ENCODE measurements at regions not wholly inside any gene's neighbourhood (a gene's known extent, or its start where the extent isn't known, plus 50 kb on each side); places are given as distances from the start of the nearest gene placed in this dataset.
A peak's percentile ranks its signal among the peaks of the same experiment; 100 is the strongest.

DNA sequence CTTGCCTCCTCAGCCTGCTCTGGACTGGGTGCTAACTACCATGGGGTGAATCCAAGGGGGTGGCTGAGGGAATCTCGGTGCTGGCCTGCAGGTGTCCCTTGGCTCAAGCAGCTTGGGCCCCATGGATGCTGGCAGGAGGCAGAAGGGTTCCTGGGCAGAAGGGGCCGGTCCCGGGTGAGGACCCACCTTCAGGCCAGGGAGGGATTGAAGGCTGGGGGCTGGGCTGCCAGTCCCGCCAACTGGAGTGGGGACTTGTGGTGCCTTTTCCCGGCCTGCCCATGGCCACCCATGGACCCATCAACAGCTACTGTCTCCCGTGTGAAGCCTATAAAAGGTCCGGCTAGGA, 550.1 kb downstream of the SLC6A15 start:
- no TSS peak for BruUV-seq (replicated peaks)
- TF ChIP-seq, protein P1, sequence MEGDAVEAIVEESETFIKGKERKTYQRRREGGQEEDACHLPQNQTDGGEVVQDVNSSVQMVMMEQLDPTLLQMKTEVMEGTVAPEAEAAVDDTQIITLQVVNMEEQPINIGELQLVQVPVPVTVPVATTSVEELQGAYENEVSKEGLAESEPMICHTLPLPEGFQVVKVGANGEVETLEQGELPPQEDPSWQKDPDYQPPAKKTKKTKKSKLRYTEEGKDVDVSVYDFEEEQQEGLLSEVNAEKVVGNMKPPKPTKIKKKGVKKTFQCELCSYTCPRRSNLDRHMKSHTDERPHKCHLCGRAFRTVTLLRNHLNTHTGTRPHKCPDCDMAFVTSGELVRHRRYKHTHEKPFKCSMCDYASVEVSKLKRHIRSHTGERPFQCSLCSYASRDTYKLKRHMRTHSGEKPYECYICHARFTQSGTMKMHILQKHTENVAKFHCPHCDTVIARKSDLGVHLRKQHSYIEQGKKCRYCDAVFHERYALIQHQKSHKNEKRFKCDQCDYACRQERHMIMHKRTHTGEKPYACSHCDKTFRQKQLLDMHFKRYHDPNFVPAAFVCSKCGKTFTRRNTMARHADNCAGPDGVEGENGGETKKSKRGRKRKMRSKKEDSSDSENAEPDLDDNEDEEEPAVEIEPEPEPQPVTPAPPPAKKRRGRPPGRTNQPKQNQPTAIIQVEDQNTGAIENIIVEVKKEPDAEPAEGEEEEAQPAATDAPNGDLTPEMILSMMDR (IDR thresholded peaks at IDR 0.05; ENCODE audit: unreplicated experiment): no peak
- POLR2A ChIA-PET: no interaction called here
- Mint-ChIP-seq H3K9me3 (ENCODE audit: unreplicated experiment) (no peaks in the 10 kb centered on the region), H3K27ac (ENCODE audit: low read depth, unreplicated experiment) (peak overlapping the region; percentile 27), H3K27me3 (ENCODE audit: insufficient read depth, unreplicated experiment) (no peaks in the 10 kb centered on the region), H3K36me3 (ENCODE audit: insufficient read depth, unreplicated experiment) (no peaks in the 10 kb centered on the region), H3K4me1 (ENCODE audit: insufficient read depth, unreplicated experiment) (no peaks in the 10 kb centered on the region), H3K4me3 (ENCODE audit: unreplicated experiment) (no peak overlapping the region)
- intact Hi-C loops (cut with micrococcal nuclease): no loop called here
- DNase-seq (ENCODE audit: unreplicated experiment): no peak
- CTCF ChIA-PET: interaction anchor here (0.5 to 1.3 kb wide), 3 partner anchors 13 to 1676 kb away, joined by 3 to 4 read pairs (median 3); partner anchors contain the start of gene TMTC2

DNA sequence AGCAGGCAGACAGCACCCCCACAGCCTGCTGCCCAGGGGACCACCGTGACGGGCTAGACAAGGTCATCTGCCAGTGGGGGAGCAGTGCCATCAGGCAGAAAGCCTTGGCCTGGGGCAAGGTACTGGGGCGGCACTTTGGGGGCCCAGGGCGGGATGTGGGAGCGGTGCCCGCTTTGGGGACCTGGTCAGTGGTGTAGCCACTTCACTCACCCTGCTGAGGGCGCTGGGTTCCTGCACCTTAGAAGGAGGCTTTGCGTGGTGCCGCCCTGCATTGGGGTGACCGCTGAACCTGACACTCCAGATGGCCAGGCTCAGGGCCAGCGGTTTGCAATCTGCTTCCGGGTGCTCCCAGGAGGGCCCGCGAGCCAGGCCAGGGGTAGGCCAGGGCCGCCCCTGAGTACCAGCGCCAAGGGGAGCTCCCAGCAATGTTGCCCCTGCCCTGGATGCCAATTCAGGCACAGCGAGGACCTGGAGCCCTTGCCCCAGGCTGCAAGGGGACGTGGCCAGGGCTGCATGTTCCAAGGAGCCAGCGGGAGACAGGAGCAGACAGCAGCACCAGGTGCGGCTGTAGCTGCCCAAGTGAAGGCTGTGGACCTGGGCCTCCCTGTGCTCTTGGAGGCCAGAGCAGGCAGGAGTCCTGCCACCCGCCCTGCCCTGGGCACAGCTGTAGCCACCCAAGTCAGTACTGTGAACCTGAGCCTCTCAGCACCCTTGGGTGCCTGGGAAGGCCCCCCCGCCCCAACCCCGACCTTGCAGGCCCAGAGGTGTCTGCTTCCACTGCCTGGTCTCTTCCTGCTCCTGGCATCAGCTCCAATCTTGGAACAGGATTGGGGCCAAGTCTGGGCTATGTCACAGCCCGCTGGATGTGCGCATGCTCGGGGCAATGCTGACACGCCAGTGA, 550.7 kb downstream of the SLC6A15 start:
- no peak overlapping the region for H3K27ac Mint-ChIP-seq (ENCODE audit: low read depth, unreplicated experiment)
- no peaks in the 10 kb centered on the region for H3K9me3 Mint-ChIP-seq (ENCODE audit: unreplicated experiment)
- BruUV-seq (replicated peaks): no TSS peak
- no peaks in the 10 kb centered on the region for H3K27me3 Mint-ChIP-seq (ENCODE audit: insufficient read depth, unreplicated experiment)
- POLR2A ChIA-PET: no interaction called here
- H3K4me1 Mint-ChIP-seq (ENCODE audit: insufficient read depth, unreplicated experiment): no peaks in the 10 kb centered on the region
- TF ChIP-seq, protein P1 (IDR thresholded peaks at IDR 0.05; ENCODE audit: unreplicated experiment): no peak
- intact Hi-C loops (cut with micrococcal nuclease): no loop called here
- DNase-seq (ENCODE audit: unreplicated experiment): no peak
- CTCF ChIA-PET: interaction anchor here (0.5 to 1.3 kb wide), 2 partner anchors 114 to 1675 kb away, joined by 3 to 4 read pairs; partner anchors contain the start of gene TMTC2
- H3K4me3 Mint-ChIP-seq (ENCODE audit: unreplicated experiment): no peak overlapping the region
- H3K36me3 Mint-ChIP-seq (ENCODE audit: insufficient read depth, unreplicated experiment): no peaks in the 10 kb centered on the region

DNA sequence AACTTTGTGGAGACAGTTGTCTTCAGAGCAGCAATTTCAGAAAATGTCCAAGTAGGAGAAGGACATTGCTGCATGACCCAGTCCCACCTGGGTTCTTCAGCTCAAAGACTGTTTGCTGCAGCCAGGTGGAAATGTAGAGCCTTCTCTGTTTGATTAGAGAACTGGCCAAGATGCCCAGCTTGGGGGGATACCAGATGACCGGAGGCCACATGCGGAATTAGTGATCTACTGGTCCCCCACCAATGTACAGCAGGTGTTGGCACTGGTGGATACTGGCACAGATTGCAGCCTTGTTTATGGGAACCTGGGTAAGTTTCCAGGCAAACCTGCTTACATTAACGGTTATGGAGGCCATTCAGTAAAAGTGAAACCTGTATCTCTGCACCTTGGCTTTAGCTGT, 555.3 kb downstream of the SLC6A15 start:
- Mint-ChIP-seq H3K27ac (ENCODE audit: low read depth, unreplicated experiment) (no peak overlapping the region), H3K36me3 (ENCODE audit: insufficient read depth, unreplicated experiment) (no peaks in the 10 kb centered on the region), H3K27me3 (ENCODE audit: insufficient read depth, unreplicated experiment) (no peaks in the 10 kb centered on the region), H3K4me1 (ENCODE audit: insufficient read depth, unreplicated experiment) (no peaks in the 10 kb centered on the region), H3K4me3 (ENCODE audit: unreplicated experiment) (no peak overlapping the region), H3K9me3 (ENCODE audit: unreplicated experiment) (no peaks in the 10 kb centered on the region)
- no peak for DNase-seq (ENCODE audit: unreplicated experiment)
- ChIA-PET POLR2A (no interaction called here), CTCF (no interaction called here)
- BruUV-seq (replicated peaks): no TSS peak
- TF ChIP-seq, protein P1 (IDR thresholded peaks at IDR 0.05; ENCODE audit: unreplicated experiment): no peak
- intact Hi-C loops (cut with micrococcal nuclease): no loop called here

DNA sequence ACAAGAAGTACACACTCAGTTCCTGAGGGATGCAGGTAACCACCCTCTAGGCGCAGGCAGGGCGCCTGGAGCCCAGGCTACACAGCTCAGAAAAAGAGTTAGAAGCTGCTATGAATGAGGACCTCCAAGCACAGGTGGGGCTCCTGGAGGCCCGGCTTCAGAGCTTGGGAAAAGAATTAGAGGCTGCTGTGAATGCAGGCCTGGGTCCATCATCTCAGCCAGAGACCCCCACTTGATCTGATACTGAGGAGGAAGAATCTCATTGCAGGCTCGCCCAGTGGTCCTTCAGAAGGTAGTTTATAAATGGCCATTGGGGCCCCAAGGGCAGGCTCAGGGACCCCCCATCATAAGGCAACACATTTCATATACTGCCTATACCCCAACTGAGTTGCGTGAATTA, 556.4 kb downstream of the SLC6A15 start:
- Mint-ChIP-seq H3K36me3 (ENCODE audit: insufficient read depth, unreplicated experiment) (no peaks in the 10 kb centered on the region), H3K4me3 (ENCODE audit: unreplicated experiment) (no peak overlapping the region), H3K9me3 (ENCODE audit: unreplicated experiment) (no peaks in the 10 kb centered on the region), H3K27me3 (ENCODE audit: insufficient read depth, unreplicated experiment) (no peaks in the 10 kb centered on the region), H3K4me1 (ENCODE audit: insufficient read depth, unreplicated experiment) (no peaks in the 10 kb centered on the region), H3K27ac (ENCODE audit: low read depth, unreplicated experiment) (no peak overlapping the region)
- DNase-seq (ENCODE audit: unreplicated experiment): no peak
- ChIA-PET CTCF (interaction anchor here (0.6 kb wide), 1 partner anchor 254 kb away, joined by 7 read pairs; no protein-coding TSS in a partner anchor), POLR2A (no interaction called here)
- TF ChIP-seq, protein P1 (IDR thresholded peaks at IDR 0.05; ENCODE audit: unreplicated experiment): no peak
- BruUV-seq (replicated peaks): no TSS peak
- intact Hi-C loops (cut with micrococcal nuclease): no loop called here

Data from MCF 10A (cell line).